ENCODE measurements at regions not wholly inside any gene's neighbourhood (a gene's known extent, or its start where the extent isn't known, plus 50 kb on each side); places are given as distances from the start of the nearest gene placed in this dataset.

GRCh38 chr9:108039493-108039892 is 549.9 kb upstream of the KLF4 start:
- Histone ChIP-seq H3K4me3 (replicated peaks in 1 of 3; ENCODE audit: insufficient read depth in 1 of 3, low read depth in 2 of 3, low read length in 3 of 3) (no peak overlapping the region), H3K27ac (ENCODE audit: extremely low read length, insufficient read depth, low read length) (no peak overlapping the region), H3K79me2 (ENCODE audit: insufficient read depth, low read length) (no peaks in the 10 kb centered on the region), H3K36me3 (replicated peaks in 1 of 2; ENCODE audit: control insufficient read depth in 1 of 2, insufficient read depth in 2 of 2, low read length in 2 of 2) (no peaks in the 10 kb centered on the region), H2AFZ (ENCODE audit: low read length) (no peak overlapping the region), H3K9me3 (ENCODE audit: low read length) (peaks cover 7% of the 10 kb centered on the region), H3K27me3 (ENCODE audit: control insufficient read depth in 1 of 2, insufficient read depth in 2 of 2, low read length in 2 of 2) (no peaks in the 10 kb centered on the region), H3K4me1 (ENCODE audit: insufficient read depth, low read length) (no peaks in the 10 kb centered on the region), H3K9ac (ENCODE audit: insufficient read depth, low read depth, low read length) (no peak overlapping the region), H3K4me2 (ENCODE audit: low read depth, low read length) (no peak overlapping the region), H4K20me1 (ENCODE audit: insufficient read depth, low read length) (no peaks in the 10 kb centered on the region)
- 0% methylated on average over 1 of the region's 1 CpG for WGBS (ENCODE audit: low lambda C conversion rate)
- no peak for FAIRE-seq
- ChIA-PET POLR2A (no interaction called here), CTCF (ENCODE audit: low intra/inter-chr PET ratio, low total read pairs) (no interaction called here)
- in situ Hi-C loops (cut with HindIII; ENCODE audit: extremely low pct_ligation_motif_present, low pct_unique_long_range_greater_than_20kb) (no loop called here), intact Hi-C loops (cut with micrococcal nuclease; ENCODE audit: unreplicated experiment) (no loop called here)
- BruUV-seq (replicated peaks): no TSS peak
- TF ChIP-seq EEA1 (CRISPR knock-in tag; IDR thresholded peaks at IDR 0.05; ENCODE audit: borderline replicate concordance) (no peak), CEBPG (CRISPR knock-in tag; IDR thresholded peaks at IDR 0.05) (0 out of 2 replicates have a peak, but pooled peaks have one; percentile 10), CEBPB (IDR thresholded peaks at IDR 0.05; ENCODE audit: borderline replicate concordance, low read depth, low read length) (peak; percentile 83)
- no peak for DNase-seq (ENCODE audit: low spot score)
- no peak for ATAC-seq

GRCh38 chr9:108039012-108039411 is 549.4 kb upstream of the KLF4 start:
- 0% methylated on average over 1 of the region's 1 CpG for WGBS (ENCODE audit: low lambda C conversion rate)
- in situ Hi-C loops (cut with HindIII; ENCODE audit: extremely low pct_ligation_motif_present, low pct_unique_long_range_greater_than_20kb): no loop called here
- no peaks in the 10 kb centered on the region for H3K79me2 ChIP-seq (ENCODE audit: insufficient read depth, low read length)
- no TSS peak for BruUV-seq (replicated peaks)
- H3K4me2 ChIP-seq (ENCODE audit: low read depth, low read length): no peak overlapping the region
- intact Hi-C loops (cut with micrococcal nuclease; ENCODE audit: unreplicated experiment): no loop called here
- CTCF ChIA-PET (ENCODE audit: low intra/inter-chr PET ratio, low total read pairs): no interaction called here
- no peak overlapping the region for H3K9ac ChIP-seq (ENCODE audit: insufficient read depth, low read depth, low read length)
- no peak overlapping the region for H3K27ac ChIP-seq (ENCODE audit: extremely low read length, insufficient read depth, low read length)
- FAIRE-seq (no peak), ATAC-seq (no peak), DNase-seq (ENCODE audit: low spot score) (no peak)
- H3K36me3 ChIP-seq (replicated peaks in 1 of 2; ENCODE audit: control insufficient read depth in 1 of 2, insufficient read depth in 2 of 2, low read length in 2 of 2): no peaks in the 10 kb centered on the region
- H3K4me3 ChIP-seq (replicated peaks in 1 of 3; ENCODE audit: insufficient read depth in 1 of 3, low read depth in 2 of 3, low read length in 3 of 3): no peak overlapping the region
- H2AFZ ChIP-seq (ENCODE audit: low read length): no peak overlapping the region
- POLR2A ChIA-PET: no interaction called here
- no peaks in the 10 kb centered on the region for H3K27me3 ChIP-seq (ENCODE audit: control insufficient read depth in 1 of 2, insufficient read depth in 2 of 2, low read length in 2 of 2)
- H4K20me1 ChIP-seq (ENCODE audit: insufficient read depth, low read length): no peaks in the 10 kb centered on the region
- no peaks in the 10 kb centered on the region for H3K4me1 ChIP-seq (ENCODE audit: insufficient read depth, low read length)
- no peak for TF ChIP-seq HDAC1 (CRISPR knock-in tag; IDR thresholded peaks at IDR 0.05)
- peaks cover 7% of the 10 kb centered on the region for H3K9me3 ChIP-seq (ENCODE audit: low read length)

Measured in HepG2 (cell line).